ENCODE measurements at regions not wholly inside any gene's neighbourhood (a gene's known extent, or its start where the extent isn't known, plus 50 kb on each side); places are given as distances from the start of the nearest gene placed in this dataset.
A peak's percentile ranks its signal among the peaks of the same experiment; 100 is the strongest.

DNA sequence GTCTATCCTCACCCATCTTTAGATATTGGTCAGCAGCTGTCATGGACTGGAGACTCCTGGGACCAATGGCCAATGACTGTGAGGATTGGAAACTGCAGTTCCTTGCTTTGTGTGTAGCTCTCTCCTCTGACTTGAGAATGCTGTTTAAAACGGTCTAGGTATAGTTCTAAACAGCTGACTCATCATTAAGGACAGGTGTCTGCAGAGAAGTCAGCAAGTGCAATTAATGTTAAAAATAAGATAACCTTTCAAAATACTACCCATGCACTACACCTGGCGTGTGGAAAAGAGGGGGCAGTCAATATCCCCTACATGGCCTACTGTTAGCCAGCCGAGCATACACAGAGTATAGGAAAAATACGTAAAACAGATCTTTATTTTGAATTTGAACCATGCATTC is 115.4 kb upstream of the TAB2 start:
- H3K4me2 ChIP-seq (ENCODE audit: insufficient read depth in 1 of 2, low read depth in 2 of 2, low read length in 2 of 2): no peak overlapping the region
- H3K4me1 ChIP-seq (replicated peaks in 1 of 4; ENCODE audit: control insufficient read depth in 3 of 4, insufficient read depth in 4 of 4, low read length in 3 of 4): peaks cover 0 to 2% (median 0%) of the 10 kb centered on the region in 4 experiments; a peak in 2 of 7 replicates
- H3K9me3 ChIP-seq (ENCODE audit: insufficient read depth in 2 of 2, low read depth in 1 of 2, low read length in 1 of 2): no peaks in the 10 kb centered on the region
- H3K27ac ChIP-seq (ENCODE audit: low read depth, low read length): no peak overlapping the region
- no peak overlapping the region for H3K4ac ChIP-seq (replicated peaks; ENCODE audit: insufficient read length, low read depth, low read length)
- no peak overlapping the region for H2BK20ac ChIP-seq (ENCODE audit: low read length)
- H3K14ac ChIP-seq (ENCODE audit: insufficient read length): no peak overlapping the region
- H3K79me1 ChIP-seq (ENCODE audit: low read depth, low read length): no peaks in the 10 kb centered on the region
- DNase-seq (ENCODE audit: low read depth in 1 of 2, low spot score in 2 of 2) (no peak), FAIRE-seq (no peak)
- no peak overlapping the region for H2BK15ac ChIP-seq (ENCODE audit: low read length)
- H3K79me2 ChIP-seq (ENCODE audit: control insufficient read depth in 1 of 2, insufficient read depth in 2 of 2, low read length in 2 of 2): no peaks in the 10 kb centered on the region
- no peak overlapping the region for H2BK12ac ChIP-seq (ENCODE audit: low read depth, low read length)
- H3K56ac ChIP-seq (replicated peaks; ENCODE audit: insufficient read length, low read depth, low read length): no peak overlapping the region
- no peak overlapping the region for H3K9ac ChIP-seq (replicated peaks in 1 of 4; ENCODE audit: extremely low read depth in 1 of 4, low read depth in 3 of 4, low read length in 3 of 4)
- TF ChIP-seq, protein P1, sequence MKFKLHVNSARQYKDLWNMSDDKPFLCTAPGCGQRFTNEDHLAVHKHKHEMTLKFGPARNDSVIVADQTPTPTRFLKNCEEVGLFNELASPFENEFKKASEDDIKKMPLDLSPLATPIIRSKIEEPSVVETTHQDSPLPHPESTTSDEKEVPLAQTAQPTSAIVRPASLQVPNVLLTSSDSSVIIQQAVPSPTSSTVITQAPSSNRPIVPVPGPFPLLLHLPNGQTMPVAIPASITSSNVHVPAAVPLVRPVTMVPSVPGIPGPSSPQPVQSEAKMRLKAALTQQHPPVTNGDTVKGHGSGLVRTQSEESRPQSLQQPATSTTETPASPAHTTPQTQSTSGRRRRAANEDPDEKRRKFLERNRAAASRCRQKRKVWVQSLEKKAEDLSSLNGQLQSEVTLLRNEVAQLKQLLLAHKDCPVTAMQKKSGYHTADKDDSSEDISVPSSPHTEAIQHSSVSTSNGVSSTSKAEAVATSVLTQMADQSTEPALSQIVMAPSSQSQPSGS (IDR thresholded peaks at IDR 0.05; ENCODE audit: low read length): no peak
- peak; percentile 84; the same call in 1 of the 2 replicates for TF ChIP-seq MAFK (IDR thresholded peaks at IDR 0.05; ENCODE audit: low read depth, low read length)
- CTCF ChIA-PET (ENCODE audit: partially characterized antibody): interaction anchor here (1.6 kb wide), 1 partner anchor 13 kb away, joined by 4 read pairs; no protein-coding TSS in a partner anchor
- H4K5ac ChIP-seq (ENCODE audit: insufficient read length, low read depth, low read length): no peak overlapping the region
- H4K91ac ChIP-seq (replicated peaks; ENCODE audit: insufficient read length, low read length): no peak overlapping the region
- H3K4me3 ChIP-seq (ENCODE audit: extremely low read depth in 1 of 4, insufficient read depth in 2 of 4, low read depth in 3 of 4, low read length in 4 of 4): no peak overlapping the region
- H4K8ac ChIP-seq (ENCODE audit: extremely low read depth, insufficient read depth, low read length): no peak overlapping the region
- no peaks in the 10 kb centered on the region for H3K36me3 ChIP-seq (ENCODE audit: control insufficient read depth in 2 of 4, insufficient read depth in 4 of 4, low read length in 3 of 4)
- no peak overlapping the region for H2AK5ac ChIP-seq (ENCODE audit: low read depth, low read length)
- no peak overlapping the region for H2BK120ac ChIP-seq (replicated peaks; ENCODE audit: low read depth, low read length)
- H2BK5ac ChIP-seq (ENCODE audit: low read depth, low read length): no peak overlapping the region
- no peak overlapping the region for H3K23ac ChIP-seq (ENCODE audit: insufficient read length)
- no peaks in the 10 kb centered on the region for H3K23me2 ChIP-seq (ENCODE audit: low read depth, low read length)
- 89% methylated on average over 4 of the region's 4 CpGs; no CpG with 5 or more reads in 1 of the 2 experiments for WGBS, 2 experiments (ENCODE audit: extremely low coverage in 1 of 2, insufficient coverage in 1 of 2, insufficient read length in 1 of 2, insufficient replicate concordance in 2 of 2, low coverage in 1 of 2, low lambda C conversion rate in 2 of 2, missing lambda C conversion rate in 1 of 2)
- H4K20me1 ChIP-seq (replicated peaks in 1 of 2; ENCODE audit: control insufficient read depth in 1 of 2, insufficient read depth in 2 of 2, low read length in 2 of 2): no peaks in the 10 kb centered on the region
- H3K18ac ChIP-seq (ENCODE audit: extremely low read depth, low read length): no peak overlapping the region
- no peak overlapping the region; the same call in 1 of the 2 replicates for H2AFZ ChIP-seq (ENCODE audit: low read length)
- H3K27me3 ChIP-seq (replicated peaks in 1 of 4; ENCODE audit: control insufficient read depth in 3 of 4, extremely low read depth in 1 of 4, insufficient read depth in 3 of 4, low read length in 3 of 4): no peaks in the 10 kb centered on the region
- POLR2A ChIA-PET (ENCODE audit: partially characterized antibody): no interaction called here

Data from H1 (cell line).